K562 (cell line): ENCODE measurements at regions not wholly inside any gene's neighbourhood (a gene's known extent, or its start where the extent isn't known, plus 50 kb on each side); places are given as distances from the start of the nearest gene placed in this dataset.

Experiments used
- ATAC-seq: fragments of 200-7000 bp; cut with Tn5 transposase; 3 replicates; pipeline ENCODE4 v1.9.1; 2020; ENCODE audit warnings: moderate library complexity
- BruUV-seq: library from RNA; stranded (reverse); fragments of 400-500 nt; replicated peaks from 2 replicates; lab custom pipeline; 2021; lab: Mats Ljungman, UMichigan
- CTCF ChIA-PET: fragments of 300-600 bp; formaldehyde crosslinking; extraction: SDS; loops from one replicate; lab custom pipeline; 2021; ENCODE audit warnings: low intra/inter-chr PET ratio; lab: Yijun Ruan, JAX
- POLR2A ChIA-PET: fragments of 300-600, 350-650 bp; sonication (Branson Sonifier 250); formaldehyde crosslinking; extraction: SDS; loops from one replicate; lab custom pipeline; 2021; ENCODE audit warnings: antibody characterized with exemption, inconsistent platforms; lab: Yijun Ruan, JAX
- DNase-seq, 4 experiments: peaks; one replicate each; pipeline versions ENCODE4 v3.0.0 to v3.0.0-alpha.2; 2011 to 2018; ENCODE audit warnings: low spot score in 3 of 4, mixed read lengths in 3 of 4; ENCODE audit errors: extremely low read depth in 1 of 4
- FAIRE-seq: peaks from 2 replicates; lab custom pipeline; 2011; peaks lifted over from hg19 to GRCh38; lab: Jason Lieb, UNC
- H2AFZ ChIP-seq: 2 replicates; pipeline ENCODE4 v1.6.0; 2011; ENCODE audit warnings: low read depth, low read length, control low read depth, inconsistent platforms
- H3K27ac ChIP-seq: fragments of 200-600 bp; 3 replicates; pipeline ENCODE4 v1.8.0; 2011; ENCODE audit warnings: low read depth, mild to moderate bottlenecking, control low read depth, inconsistent platforms, low read length, moderate library complexity, mixed read lengths; ENCODE audit errors: extremely low read depth
- H3K27me3 ChIP-seq, 2 experiments: fragments of 300-600 bp in 1 of 2; 2 replicates in 1 of 2; 3 replicates in 1 of 2; pipeline versions ENCODE4 v1.6.0 to v1.8.0; 2011; ENCODE audit warnings: inconsistent platforms in 2 of 2, low read length in 2 of 2, mild to moderate bottlenecking in 1 of 2, mixed read lengths in 1 of 2, moderate library complexity in 1 of 2; ENCODE audit not compliant: control insufficient read depth in 2 of 2, insufficient read depth in 2 of 2
- H3K36me3 ChIP-seq: fragments of 300-600 bp; 3 replicates; pipeline ENCODE4 v1.8.0; 2011; ENCODE audit warnings: mild to moderate bottlenecking, low read length, inconsistent platforms; ENCODE audit not compliant: control insufficient read depth, insufficient read depth
- H3K4me1 ChIP-seq, 2 experiments: fragments of 200-600 bp in 1 of 2; replicated peaks in 1 of 2; 2 replicates in 1 of 2; 3 replicates in 1 of 2; pipeline versions ENCODE4 v1.5.1 to v1.8.0; 2011; ENCODE audit warnings: inconsistent platforms in 2 of 2, low read length in 2 of 2, mild to moderate bottlenecking in 1 of 2, mixed read lengths in 1 of 2, moderate library complexity in 1 of 2; ENCODE audit not compliant: control insufficient read depth in 2 of 2, insufficient read depth in 2 of 2
- H3K4me2 ChIP-seq: 2 replicates; pipeline ENCODE4 v1.6.1; 2011; ENCODE audit warnings: low read length, control low read depth, inconsistent platforms, mixed read lengths; ENCODE audit not compliant: insufficient read depth
- H3K4me3 ChIP-seq: fragments of 200-600 bp; sonication (generic), shearing (Covaris generic); 2 replicates; pipeline ENCODE4 v1.5.1; 2016; ENCODE audit warnings: control low read depth, inconsistent platforms
- H3K79me2 ChIP-seq: fragments of 200-600 bp; 3 replicates; pipeline ENCODE4 v1.8.0; 2011; ENCODE audit warnings: low read length, inconsistent platforms; ENCODE audit not compliant: control insufficient read depth, insufficient read depth
- H3K9ac ChIP-seq, 2 experiments: 2 replicates each; pipeline versions ENCODE4 v1.6.0 to v1.6.1; 2011; ENCODE audit warnings: low read depth in 2 of 2, low read length in 2 of 2, control low read depth in 1 of 2, inconsistent platforms in 1 of 2, mild to moderate bottlenecking in 1 of 2, mixed read lengths in 1 of 2; ENCODE audit not compliant: insufficient read depth in 1 of 2
- H3K9me1 ChIP-seq: one replicate; pipeline ENCODE4 v1.6.0; 2011; ENCODE audit warnings: inconsistent platforms, mild to moderate bottlenecking, low read length, moderate library complexity; ENCODE audit not compliant: control insufficient read depth, insufficient read depth
- H3K9me3 ChIP-seq: replicated peaks from 2 replicates; pipeline ENCODE4 v1.5.1; 2011; ENCODE audit warnings: low read depth, low read length, inconsistent platforms; ENCODE audit not compliant: control insufficient read depth, insufficient read depth
- H4K20me1 ChIP-seq: replicated peaks from 2 replicates; pipeline ENCODE4 v1.6.1; 2011; ENCODE audit warnings: low read length, inconsistent platforms, mixed read lengths; ENCODE audit not compliant: control insufficient read depth, insufficient read depth
- ARHGAP35 ChIP-seq: fragments of 450-650 bp; IDR thresholded peaks from 2 replicates; pipeline ENCODE4 v1.6.1; 2018; ENCODE audit not compliant: partially characterized antibody
- CEBPG ChIP-seq, 3 experiments: fragments of 200-800 bp in 1 of 3; sonication (Bioruptor generic) in 1 of 3; sonication (generic) in 1 of 3; formaldehyde crosslinking in 1 of 3; IDR thresholded peaks in 2 of 3; conservative IDR thresholded peaks in 1 of 3; 2 replicates each; pipeline versions ENCODE4 v1.6.1 to v1.8.0; 2016 to 2022; ENCODE audit warnings: missing compliant biosample characterization in 2 of 3, missing genetic modification characterization in 2 of 3, mild to moderate bottlenecking in 1 of 3, missing genetic modification reagents in 1 of 3
- GABPB1 ChIP-seq: sonication (generic); formaldehyde crosslinking; IDR thresholded peaks from 2 replicates; pipeline ENCODE4 v1.8.0; 2022; ENCODE audit warnings: mild to moderate bottlenecking, missing genetic modification reagents
- GTF2A2 ChIP-seq: IDR thresholded peaks from 2 replicates; pipeline ENCODE4 v1.6.1; 2016; ENCODE audit warnings: mild to moderate bottlenecking, missing genetic modification characterization, missing compliant biosample characterization
- MCM5 ChIP-seq: fragments of 450-650 bp; IDR thresholded peaks from 2 replicates; pipeline ENCODE4 v1.6.1; 2016; ENCODE audit warnings: low read depth
- NFATC3 ChIP-seq: fragments of 450-650 bp; IDR thresholded peaks from 2 replicates; pipeline ENCODE4 v1.6.1; 2017; ENCODE audit warnings: mild to moderate bottlenecking
- POLR3A ChIP-seq: IDR thresholded peaks from 2 replicates; pipeline ENCODE4 v1.6.1; 2011; ENCODE audit warnings: borderline replicate concordance, mild to moderate bottlenecking, moderate library complexity; ENCODE audit not compliant: insufficient read length, insufficient read depth; ENCODE audit errors: extremely low read depth
- POLR3G ChIP-seq: IDR thresholded peaks from 2 replicates; pipeline ENCODE4 v1.6.1; 2011; ENCODE audit not compliant: insufficient read length, insufficient replicate concordance; ENCODE audit errors: extremely low read depth
- SPI1 ChIP-seq: IDR thresholded peaks from 2 replicates; pipeline ENCODE4 v1.6.1; 2011; ENCODE audit warnings: low read depth, low read length, control low read depth, borderline replicate concordance
- SUPT5H ChIP-seq: fragments of 450-650 bp; IDR thresholded peaks from 2 replicates; pipeline ENCODE4 v1.6.1; 2016
- TAF9B ChIP-seq: fragments of 450-650 bp; IDR thresholded peaks from 2 replicates; pipeline ENCODE4 v1.6.1; 2018; ENCODE audit warnings: mild to moderate bottlenecking; ENCODE audit not compliant: partially characterized antibody
- TCF7 ChIP-seq: sonication (generic); IDR thresholded peaks from 2 replicates; pipeline ENCODE4 v1.6.1; 2016; ENCODE audit warnings: antibody characterized with exemption, borderline replicate concordance
- XRCC3 ChIP-seq: fragments of 450-650 bp; IDR thresholded peaks from 2 replicates; pipeline ENCODE4 v1.6.1; 2017; ENCODE audit warnings: mild to moderate bottlenecking, moderate library complexity
- ZKSCAN3 ChIP-seq: fragments of 250-450 bp; sonication (Bioruptor Pico); IDR thresholded peaks from 2 replicates; pipeline ENCODE4 v1.4.0; 2020
- WGBS: fragments of 100-300 bp; shearing (Covaris generic); methylation state at CpG from one replicate; pipeline ENCODE4 v1.1.6; 2016; ENCODE audit warnings: low coverage, mixed read lengths; ENCODE audit not compliant: insufficient coverage; ENCODE audit errors: missing lambda C conversion rate; 5-methylcytosine and 5-hydroxymethylcytosine counted together
- in situ Hi-C: fragments of 300-500 bp; cut with MboI; formaldehyde crosslinking; loops from 4 replicates; pipeline ENCODE4 v1.15.0; 2018; ENCODE audit warnings: inconsistent platforms, mixed read lengths
- intact Hi-C: fragments of 100-400 bp; cut with micrococcal nuclease; formaldehyde crosslinking; loops from 2 replicates; pipeline ENCODE4 v1.14.2; 2022
- TF ChIP-seq, protein P1 (sequence below): fragments of 250-450 bp; sonication (Bioruptor Pico); IDR thresholded peaks from 2 replicates; pipeline ENCODE4 v1.8.0; 2021; ENCODE audit warnings: moderate library complexity, mild to moderate bottlenecking, inconsistent platforms

DNA sequence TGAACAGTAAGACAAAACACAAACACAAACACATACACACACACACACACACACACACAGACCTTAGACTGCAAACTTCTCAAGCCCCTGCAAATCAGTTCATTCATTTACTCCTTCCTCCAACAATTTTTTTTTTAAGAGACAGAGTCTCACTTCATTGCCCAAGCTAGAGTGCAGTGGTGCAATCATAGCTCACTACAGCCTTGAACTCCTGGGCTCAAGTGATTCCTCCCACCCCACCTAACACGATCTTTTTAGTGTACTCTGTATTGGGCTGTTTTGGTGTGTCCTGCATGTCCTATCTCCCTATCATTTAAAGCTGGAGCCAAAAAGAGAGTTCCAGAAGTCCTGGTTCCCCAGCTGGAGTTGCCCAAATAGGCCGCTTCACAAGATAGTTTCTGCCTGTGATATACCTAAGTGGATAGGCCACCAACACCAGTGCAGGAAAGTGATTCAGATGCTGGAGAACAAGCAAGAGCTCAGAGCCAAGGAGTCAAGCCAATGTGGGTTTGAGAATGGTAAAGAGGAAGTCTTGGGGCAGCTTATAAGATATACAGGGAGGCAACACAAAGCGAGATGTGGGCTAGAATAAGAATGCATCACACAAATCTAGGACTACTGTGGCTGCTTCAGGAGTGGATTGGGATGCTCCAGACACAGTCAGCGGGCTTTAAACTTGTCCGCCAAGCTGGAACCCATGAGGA lies 85.4 kb upstream of the RAPGEF2 start:
- DNase-seq: no peak
- CTCF ChIA-PET: interaction anchor here (0.5 kb wide), 1 partner anchor 14 kb away, joined by 3 read pairs; no protein-coding TSS in a partner anchor
- Histone ChIP-seq H3K79me2 (no peaks in the 10 kb centered on the region), H3K4me3 (no peak overlapping the region), H3K4me2 (peak overlapping the region; percentile 4; the same call in 1 of the 2 replicates), H4K20me1 (no peaks in the 10 kb centered on the region), H3K27ac (no peak overlapping the region), H3K36me3 (no peaks in the 10 kb centered on the region), H3K4me1 (peaks cover 3 to 13% of the 10 kb centered on the region in 2 experiments; a peak in 3 of 5 replicates), H3K9me3 (no peaks in the 10 kb centered on the region), H2AFZ (peak overlapping the region; percentile 88), H3K27me3 (no peaks in the 10 kb centered on the region), H3K9me1 (no peaks in the 10 kb centered on the region), H3K9ac (peak overlapping the region in 1 of 2 experiments; percentile 70; a peak in 1 of 4 replicates)
- intact Hi-C loops: loop anchor here (2.0 kb wide), 1 partner anchor 287 kb away; no protein-coding TSS in a partner anchor
- peak; percentile 29 for FAIRE-seq
- peak; percentile 17; the same call in 2 of the 3 replicates for ATAC-seq
- WGBS: 61% methylated on average over 5 of the region's 5 CpGs
- POLR2A ChIA-PET: interaction anchor here (0.6 to 1.3 kb wide), 3 partner anchors 9 to 43 kb away, joined by 3 read pairs; no protein-coding TSS in a partner anchor
- in situ Hi-C loops: no loop called here
- BruUV-seq: no TSS peak
- TF ChIP-seq POLR3G (no peak), POLR3A (no peak), TAF9B (no peak), XRCC3 (no peak), GTF2A2 (tag) (no peak), ZKSCAN3 (CRISPR knock-in tag) (no peak), MCM5 (no peak), ARHGAP35 (no peak), SUPT5H (no peak), GABPB1 (CRISPR knock-in tag) (0 out of 2 replicates have a peak, but pooled peaks have one; percentile 22), TCF7 (no peak), SPI1 (peak; percentile 76; the same call in 1 of the 2 replicates), NFATC3 (no peak), CEBPG (CRISPR knock-in tag; IDR thresholded peaks at IDR 0.05) (no peak), CEBPG (tag; conservative IDR thresholded peaks at IDR 0.05 in 1 of 2, IDR thresholded peaks at IDR 0.05 in 1 of 2) (no peak)
- TF ChIP-seq, protein P1, sequence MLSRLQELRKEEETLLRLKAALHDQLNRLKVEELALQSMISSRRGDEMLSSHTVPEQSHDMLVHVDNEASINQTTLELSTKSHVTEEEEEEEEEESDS (CRISPR knock-in tag): no peak
